Stimulated activated CD4-positive, alpha-beta T cell treated with anti-CD3 and anti-CD28 coated beads, Interleukin-4, amount 100 ng/mL, for 4 hours (primary cell): ENCODE measurements at regions not wholly inside any gene's neighbourhood (a gene's known extent, or its start where the extent isn't known, plus 50 kb on each side); places are given as distances from the start of the nearest gene placed in this dataset.

Experiments used
- DNase-seq, 2 experiments: peaks; one replicate each; pipeline ENCODE4 v3.0.0-alpha.2; 2020

GRCh38 chr3:101172516-101172915 is 147.9 kb downstream of the IMPG2 start:
- DNase-seq: no peak

- no peak for DNase-seq
Measured at GRCh38 chr3:101171681-101172191, 148.6 kb downstream of the IMPG2 start.

GRCh38 chr3:101170806-101171558 is 149.4 kb downstream of the IMPG2 start:
- no peak for DNase-seq

GRCh38 chr3:101170062-101170771 is 150.2 kb downstream of the IMPG2 start:
- no peak for DNase-seq

GRCh38 chr3:101169516-101169915 is 150.9 kb downstream of the IMPG2 start:
- DNase-seq: no peak

GRCh38 chr3:101167376-101167775 is 153.0 kb downstream of the IMPG2 start:
- no peak for DNase-seq

GRCh38 chr3:101166150-101166549 is 154.2 kb downstream of the IMPG2 start:
- no peak for DNase-seq

- no peak for DNase-seq
Measured at GRCh38 chr3:101163554-101163953, 156.8 kb downstream of the IMPG2 start.

- no peak for DNase-seq
Measured at GRCh38 chr3:101159478-101159877, 160.9 kb downstream of the IMPG2 start.

GRCh38 chr3:101158374-101158773 is 162.0 kb downstream of the IMPG2 start:
- DNase-seq: no peak

GRCh38 chr3:101156787-101157345 is 163.5 kb downstream of the IMPG2 start:
- DNase-seq: no peak

GRCh38 chr3:101155825-101156224 is 162.6 kb upstream of the ABI3BP start:
- no peak for DNase-seq

- DNase-seq: no peak
Measured at GRCh38 chr3:101154401-101154800, 161.2 kb upstream of the ABI3BP start.

- no peak for DNase-seq
Measured at GRCh38 chr3:101151286-101151913, 158.2 kb upstream of the ABI3BP start.

- no peak for DNase-seq
Measured at GRCh38 chr3:101150504-101150903, 157.3 kb upstream of the ABI3BP start.

- no peak for DNase-seq
Measured at GRCh38 chr3:101149707-101150106, 156.5 kb upstream of the ABI3BP start.

- no peak for DNase-seq
Measured at GRCh38 chr3:101149251-101149650, 156.0 kb upstream of the ABI3BP start.

GRCh38 chr3:101148001-101148400 is 154.8 kb upstream of the ABI3BP start:
- DNase-seq: no peak

- no peak for DNase-seq
Measured at GRCh38 chr3:101146946-101147345, 153.7 kb upstream of the ABI3BP start.

- DNase-seq: no peak
Measured at GRCh38 chr3:101144105-101144504, 150.9 kb upstream of the ABI3BP start.

- no peak for DNase-seq
Measured at GRCh38 chr3:101143012-101143411, 149.8 kb upstream of the ABI3BP start.

- DNase-seq: no peak
Measured at GRCh38 chr3:101142160-101142559, 148.9 kb upstream of the ABI3BP start.

GRCh38 chr3:101141135-101141534 is 147.9 kb upstream of the ABI3BP start:
- no peak for DNase-seq
